ENCODE measurements at regions not wholly inside any gene's neighbourhood (a gene's known extent, or its start where the extent isn't known, plus 50 kb on each side); places are given as distances from the start of the nearest gene placed in this dataset.

- TF ChIP-seq POLR2A (IDR thresholded peaks at IDR 0.05) (no peak), CTCF (IDR thresholded peaks at IDR 0.05) (no peak), EP300 (IDR thresholded peaks at IDR 0.05) (no peak), POLR2AphosphoS5 (IDR thresholded peaks at IDR 0.05) (no peak)
- H3K27ac ChIP-seq: no peak overlapping the region
- no peak overlapping the region for H3K4me3 ChIP-seq
- no peaks in the 10 kb centered on the region for H3K36me3 ChIP-seq
- H3K4me1 ChIP-seq: no peaks in the 10 kb centered on the region
- 77 to 86% (median 81%) methylated on average over 3 of the region's 3 CpGs for WGBS, 5 donors
- intact Hi-C loops (cut with DNase I; ENCODE audit: low total_unique reads): no loop called here
- H3K27me3 ChIP-seq: peaks cover 0 to 1% (median 0%) of the 10 kb centered on the region in 3 donors
- H3K9me3 ChIP-seq: peaks cover 0 to 9% (median 2%) of the 10 kb centered on the region in 4 donors
- DNase-seq: no peak
Observed at GRCh38 chr20:52289956-52290565, 98.5 kb upstream of the ZFP64 start.

GRCh38 chr20:52280407-52280806 is 88.8 kb upstream of the ZFP64 start:
- Histone ChIP-seq H3K4me1 (no peaks in the 10 kb centered on the region), H3K27ac (no peak overlapping the region), H3K27me3 (peaks cover 0 to 24% (median 0%) of the 10 kb centered on the region in 3 donors), H3K4me3 (no peak overlapping the region), H3K36me3 (no peaks in the 10 kb centered on the region), H3K9me3 (no peaks in the 10 kb centered on the region)
- DNase-seq: no peak
- intact Hi-C loops (cut with DNase I; ENCODE audit: low total_unique reads): no loop called here
- WGBS, 5 donors: 29 to 65% (median 54%) methylated on average over 2 of the region's 2 CpGs
- TF ChIP-seq CTCF (IDR thresholded peaks at IDR 0.05) (no peak), POLR2A (IDR thresholded peaks at IDR 0.05) (no peak)

- H3K36me3 ChIP-seq: no peaks in the 10 kb centered on the region
- WGBS, 5 donors: 40 to 53% (median 47%) methylated on average over 2 of the region's 2 CpGs
- no peak overlapping the region for H3K27ac ChIP-seq
- peaks cover 0 to 19% (median 0%) of the 10 kb centered on the region in 3 donors for H3K27me3 ChIP-seq
- H3K9me3 ChIP-seq: no peaks in the 10 kb centered on the region
- intact Hi-C loops (cut with DNase I; ENCODE audit: low total_unique reads): no loop called here
- no peak for TF ChIP-seq EP300 (IDR thresholded peaks at IDR 0.05)
- no peak for TF ChIP-seq POLR2AphosphoS5 (IDR thresholded peaks at IDR 0.05)
- TF ChIP-seq POLR2A (IDR thresholded peaks at IDR 0.05): no peak
- TF ChIP-seq CTCF (IDR thresholded peaks at IDR 0.05): no peak
- no peak for DNase-seq
- H3K4me3 ChIP-seq: no peak overlapping the region
- H3K4me1 ChIP-seq: no peaks in the 10 kb centered on the region
Observed at GRCh38 chr20:52279706-52280105, 88.1 kb upstream of the ZFP64 start.

GRCh38 chr20:52275181-52275691 is 83.7 kb upstream of the ZFP64 start:
- TF ChIP-seq POLR2A (IDR thresholded peaks at IDR 0.05): no peak
- no peak for TF ChIP-seq CTCF (IDR thresholded peaks at IDR 0.05)
- TF ChIP-seq POLR2AphosphoS5 (IDR thresholded peaks at IDR 0.05): no peak
- no peak for TF ChIP-seq EP300 (IDR thresholded peaks at IDR 0.05)
- no peak overlapping the region for H3K27ac ChIP-seq
- DNase-seq: no peak
- no peaks in the 10 kb centered on the region for H3K36me3 ChIP-seq
- intact Hi-C loops (cut with DNase I; ENCODE audit: low total_unique reads): no loop called here
- H3K4me3 ChIP-seq: no peak overlapping the region
- no peaks in the 10 kb centered on the region for H3K9me3 ChIP-seq
- WGBS, 5 donors: 38 to 65% (median 55%) methylated on average over 3 of the region's 3 CpGs
- no peaks in the 10 kb centered on the region for H3K27me3 ChIP-seq
- H3K4me1 ChIP-seq: no peaks in the 10 kb centered on the region
